Activated naive CD8-positive, alpha-beta T cell (primary cell): ENCODE measurements at regions not wholly inside any gene's neighbourhood (a gene's known extent, or its start where the extent isn't known, plus 50 kb on each side); places are given as distances from the start of the nearest gene placed in this dataset.

ENCODE experiments used
- H3K27ac Mint-ChIP-seq: one replicate; pipeline ENCODE4 v1.8.0; 2021; ENCODE audit warnings: mixed read lengths
- H3K27me3 Mint-ChIP-seq: one replicate; pipeline ENCODE4 v1.8.0; 2021; ENCODE audit warnings: mixed read lengths
- H3K36me3 Mint-ChIP-seq: one replicate; pipeline ENCODE4 v1.8.0; 2021; ENCODE audit warnings: mixed read lengths
- H3K4me1 Mint-ChIP-seq: one replicate; pipeline ENCODE4 v1.8.0; 2021; ENCODE audit warnings: low read depth, mixed read lengths
- H3K4me3 Mint-ChIP-seq: one replicate; pipeline ENCODE4 v1.8.0; 2021; ENCODE audit warnings: mild to moderate bottlenecking, mixed read lengths
- H3K9me3 Mint-ChIP-seq: one replicate; pipeline ENCODE4 v1.8.0; 2021; ENCODE audit warnings: low read depth, mixed read lengths

- no peaks in the 10 kb centered on the region for H3K9me3 Mint-ChIP-seq
- peaks cover 3% of the 10 kb centered on the region for H3K27me3 Mint-ChIP-seq
- H3K27ac Mint-ChIP-seq = no peak overlapping the region
- no peaks in the 10 kb centered on the region for H3K4me1 Mint-ChIP-seq
- H3K4me3 Mint-ChIP-seq = no peak overlapping the region
- no peaks in the 10 kb centered on the region for H3K36me3 Mint-ChIP-seq
These were observed 118.6 kb downstream of the SLIT2 start for GRCh38 chr4:20370274-20370673.

GRCh38 chr4:20376070-20376469 lies 124.4 kb downstream of the SLIT2 start:
- Mint-ChIP-seq H3K36me3 (no peaks in the 10 kb centered on the region), H3K4me1 (no peaks in the 10 kb centered on the region), H3K27ac (no peak overlapping the region), H3K9me3 (no peaks in the 10 kb centered on the region), H3K27me3 (peaks cover 6% of the 10 kb centered on the region), H3K4me3 (no peak overlapping the region)

GRCh38 chr4:20378181-20378580 lies 126.5 kb downstream of the SLIT2 start:
- no peak overlapping the region for H3K4me3 Mint-ChIP-seq
- H3K36me3 Mint-ChIP-seq = no peaks in the 10 kb centered on the region
- no peak overlapping the region for H3K27ac Mint-ChIP-seq
- H3K4me1 Mint-ChIP-seq = no peaks in the 10 kb centered on the region
- no peaks in the 10 kb centered on the region for H3K9me3 Mint-ChIP-seq
- H3K27me3 Mint-ChIP-seq = peaks cover 4% of the 10 kb centered on the region

GRCh38 chr4:20381005-20381404 lies 129.3 kb downstream of the SLIT2 start:
- Mint-ChIP-seq H3K36me3 (no peaks in the 10 kb centered on the region), H3K27me3 (peaks cover 2% of the 10 kb centered on the region), H3K9me3 (no peaks in the 10 kb centered on the region), H3K4me3 (no peak overlapping the region), H3K4me1 (no peaks in the 10 kb centered on the region), H3K27ac (no peak overlapping the region)

- Mint-ChIP-seq H3K27me3 (peaks cover 2% of the 10 kb centered on the region), H3K4me3 (no peak overlapping the region), H3K4me1 (no peaks in the 10 kb centered on the region), H3K36me3 (no peaks in the 10 kb centered on the region), H3K27ac (no peak overlapping the region), H3K9me3 (no peaks in the 10 kb centered on the region)
These were observed 131.6 kb downstream of the SLIT2 start for GRCh38 chr4:20383283-20383682.

- no peak overlapping the region for H3K27ac Mint-ChIP-seq
- peaks cover 2% of the 10 kb centered on the region for H3K27me3 Mint-ChIP-seq
- no peaks in the 10 kb centered on the region for H3K4me1 Mint-ChIP-seq
- no peak overlapping the region for H3K4me3 Mint-ChIP-seq
- no peaks in the 10 kb centered on the region for H3K36me3 Mint-ChIP-seq
- H3K9me3 Mint-ChIP-seq = no peaks in the 10 kb centered on the region
These were observed 132.3 kb downstream of the SLIT2 start for GRCh38 chr4:20383969-20384368.

- Mint-ChIP-seq H3K36me3 (no peaks in the 10 kb centered on the region), H3K27me3 (peaks cover 2% of the 10 kb centered on the region), H3K9me3 (no peaks in the 10 kb centered on the region), H3K4me1 (no peaks in the 10 kb centered on the region), H3K4me3 (no peak overlapping the region), H3K27ac (no peak overlapping the region)
These were observed 132.8 kb downstream of the SLIT2 start for GRCh38 chr4:20384456-20384855.

GRCh38 chr4:20386001-20386740 lies 134.5 kb downstream of the SLIT2 start:
- H3K27me3 Mint-ChIP-seq = peaks cover 2% of the 10 kb centered on the region
- H3K4me1 Mint-ChIP-seq = no peaks in the 10 kb centered on the region
- no peaks in the 10 kb centered on the region for H3K36me3 Mint-ChIP-seq
- H3K4me3 Mint-ChIP-seq = no peak overlapping the region
- H3K27ac Mint-ChIP-seq = no peak overlapping the region
- H3K9me3 Mint-ChIP-seq = no peaks in the 10 kb centered on the region

- H3K27ac Mint-ChIP-seq = no peak overlapping the region
- no peak overlapping the region for H3K4me3 Mint-ChIP-seq
- H3K36me3 Mint-ChIP-seq = no peaks in the 10 kb centered on the region
- H3K9me3 Mint-ChIP-seq = no peaks in the 10 kb centered on the region
- H3K27me3 Mint-ChIP-seq = peaks cover 2% of the 10 kb centered on the region
- no peaks in the 10 kb centered on the region for H3K4me1 Mint-ChIP-seq
These were observed 135.2 kb downstream of the SLIT2 start for GRCh38 chr4:20386906-20387305.

- Mint-ChIP-seq H3K4me1 (no peaks in the 10 kb centered on the region), H3K27ac (no peak overlapping the region), H3K4me3 (no peak overlapping the region), H3K27me3 (peaks cover 2% of the 10 kb centered on the region), H3K9me3 (no peaks in the 10 kb centered on the region), H3K36me3 (no peaks in the 10 kb centered on the region)
These were observed 139.5 kb downstream of the SLIT2 start for GRCh38 chr4:20391198-20391597.

GRCh38 chr4:20391912-20392311 lies 140.2 kb downstream of the SLIT2 start:
- Mint-ChIP-seq H3K36me3 (no peaks in the 10 kb centered on the region), H3K27ac (no peak overlapping the region), H3K9me3 (no peaks in the 10 kb centered on the region), H3K4me1 (no peaks in the 10 kb centered on the region), H3K27me3 (peaks cover 2% of the 10 kb centered on the region), H3K4me3 (no peak overlapping the region)

GRCh38 chr4:20393486-20394100 lies 141.9 kb downstream of the SLIT2 start:
- no peak overlapping the region for H3K4me3 Mint-ChIP-seq
- no peaks in the 10 kb centered on the region for H3K9me3 Mint-ChIP-seq
- H3K27ac Mint-ChIP-seq = no peak overlapping the region
- H3K27me3 Mint-ChIP-seq = no peaks in the 10 kb centered on the region
- no peaks in the 10 kb centered on the region for H3K36me3 Mint-ChIP-seq
- no peaks in the 10 kb centered on the region for H3K4me1 Mint-ChIP-seq

GRCh38 chr4:20394512-20394911 lies 142.8 kb downstream of the SLIT2 start:
- Mint-ChIP-seq H3K9me3 (no peaks in the 10 kb centered on the region), H3K4me1 (no peaks in the 10 kb centered on the region), H3K27me3 (no peaks in the 10 kb centered on the region), H3K36me3 (no peaks in the 10 kb centered on the region), H3K4me3 (no peak overlapping the region), H3K27ac (no peak overlapping the region)

GRCh38 chr4:20395160-20395773 lies 143.6 kb downstream of the SLIT2 start:
- Mint-ChIP-seq H3K9me3 (no peaks in the 10 kb centered on the region), H3K27ac (no peak overlapping the region), H3K4me1 (no peaks in the 10 kb centered on the region), H3K36me3 (no peaks in the 10 kb centered on the region), H3K4me3 (no peak overlapping the region), H3K27me3 (no peaks in the 10 kb centered on the region)

GRCh38 chr4:20403290-20403689 lies 151.6 kb downstream of the SLIT2 start:
- no peaks in the 10 kb centered on the region for H3K36me3 Mint-ChIP-seq
- no peaks in the 10 kb centered on the region for H3K27me3 Mint-ChIP-seq
- H3K27ac Mint-ChIP-seq = no peak overlapping the region
- H3K4me3 Mint-ChIP-seq = no peak overlapping the region
- H3K4me1 Mint-ChIP-seq = no peaks in the 10 kb centered on the region
- H3K9me3 Mint-ChIP-seq = no peaks in the 10 kb centered on the region
